Vagina (tissue), 2 donors: ENCODE measurements at regions not wholly inside any gene's neighbourhood (a gene's known extent, or its start where the extent isn't known, plus 50 kb on each side); places are given as distances from the start of the nearest gene placed in this dataset.

Experiments used
- DNase-seq, 2 donors: peaks; one replicate each; pipeline ENCODE4 v3.0.0-alpha.2; 2017; ENCODE audit errors: extremely low spot score in 2 of 2
- H3K27ac ChIP-seq: fragments of 200-600 bp; sonication (generic); one replicate; pipeline ENCODE4 v1.5.1; 2019
- H3K27me3 ChIP-seq: fragments of 200-600 bp; sonication (generic); one replicate; pipeline ENCODE4 v1.5.1; 2019
- H3K36me3 ChIP-seq, 2 donors: fragments of 200-600 bp; sonication (generic); one replicate each; pipeline ENCODE4 v1.5.1; 2017 to 2019
- H3K4me1 ChIP-seq: fragments of 200-600 bp; sonication (generic); one replicate; pipeline ENCODE4 v1.5.1; 2019
- H3K4me3 ChIP-seq, 2 donors: fragments of 200-600 bp; sonication (generic); 1 replicate in 1 of 2; 2 replicates in 1 of 2; pipeline ENCODE4 v1.5.1; 2016 to 2019
- H3K9me3 ChIP-seq: fragments of 200-600 bp; sonication (generic); one replicate; pipeline ENCODE4 v1.5.1; 2019
- CTCF ChIP-seq, 3 experiments: fragments of 450-650 bp in 2 of 3; fragments of 200-600 bp in 1 of 3; sonication (generic) in 1 of 3; IDR thresholded peaks; one replicate each; pipeline ENCODE4 v1.5.1; 2017 to 2019; ENCODE audit warnings: antibody characterized with exemption in 3 of 3, mild to moderate bottlenecking in 2 of 3, moderate library complexity in 2 of 3
- POLR2A ChIP-seq, 2 donors: fragments of 450-650 bp; IDR thresholded peaks; one replicate each; pipeline ENCODE4 v1.6.1; 2017; ENCODE audit warnings: antibody characterized with exemption in 2 of 2, mild to moderate bottlenecking in 2 of 2, moderate library complexity in 2 of 2
- POLR2AphosphoS5 ChIP-seq, 2 donors: sonication (generic); formaldehyde crosslinking; IDR thresholded peaks; one replicate each; pipeline ENCODE4 v1.9.0; 2017; ENCODE audit warnings: antibody characterized with exemption in 2 of 2, mild to moderate bottlenecking in 2 of 2, low read depth in 1 of 2; ENCODE audit not compliant: insufficient read depth in 1 of 2
- intact Hi-C: fragments of 100-400 bp; cut with DNase I; formaldehyde crosslinking; loops from one replicate; pipeline ENCODE4 v1.15.1; 2023

- TF ChIP-seq POLR2A (IDR thresholded peaks at IDR 0.05) (no peak), POLR2AphosphoS5 (IDR thresholded peaks at IDR 0.05; ENCODE audit: insufficient read depth in 1 of 2, low read depth in 1 of 2) (no peak), CTCF (IDR thresholded peaks at IDR 0.05) (no peak)
- no peaks in the 10 kb centered on the region for H3K9me3 ChIP-seq
- H3K4me1 ChIP-seq, result no peaks in the 10 kb centered on the region
- no peak overlapping the region for H3K4me3 ChIP-seq
- intact Hi-C loops, result no loop called here
- no peak overlapping the region for H3K27ac ChIP-seq
- no peaks in the 10 kb centered on the region for H3K36me3 ChIP-seq
- no peak for DNase-seq
- no peaks in the 10 kb centered on the region for H3K27me3 ChIP-seq
These were observed 121.8 kb downstream of the DDX1 start for GRCh38 chr2:15713475-15713874.

DNA sequence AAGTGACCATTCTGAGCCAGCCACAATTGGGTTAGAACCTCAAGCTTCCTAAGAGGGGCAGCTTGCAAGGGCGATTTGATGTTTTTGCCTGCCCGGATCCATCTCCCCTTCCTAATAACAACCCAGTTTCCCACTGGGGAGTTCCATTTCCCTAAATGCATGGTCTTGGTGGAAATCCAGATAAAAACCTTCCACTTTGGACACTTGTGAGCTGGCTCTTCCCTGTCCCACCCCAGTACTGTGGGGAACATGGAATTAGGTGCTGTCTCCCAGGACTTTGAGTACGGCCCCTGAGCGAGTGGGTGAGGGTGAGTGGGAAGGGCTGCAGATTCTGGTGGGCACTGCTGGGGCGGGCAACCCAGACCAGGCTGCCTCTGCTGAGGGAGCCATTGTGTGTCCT is 122.3 kb downstream of the DDX1 start:
- TF ChIP-seq POLR2A (IDR thresholded peaks at IDR 0.05), result no peak
- no peak for TF ChIP-seq POLR2AphosphoS5 (IDR thresholded peaks at IDR 0.05; ENCODE audit: insufficient read depth in 1 of 2, low read depth in 1 of 2)
- no peak for TF ChIP-seq CTCF (IDR thresholded peaks at IDR 0.05)
- no peaks in the 10 kb centered on the region for H3K36me3 ChIP-seq
- H3K4me1 ChIP-seq, result no peaks in the 10 kb centered on the region
- H3K4me3 ChIP-seq, result no peak overlapping the region
- H3K9me3 ChIP-seq, result no peaks in the 10 kb centered on the region
- intact Hi-C loops, result no loop called here
- H3K27ac ChIP-seq, result no peak overlapping the region
- no peaks in the 10 kb centered on the region for H3K27me3 ChIP-seq
- no peak for DNase-seq

DNA sequence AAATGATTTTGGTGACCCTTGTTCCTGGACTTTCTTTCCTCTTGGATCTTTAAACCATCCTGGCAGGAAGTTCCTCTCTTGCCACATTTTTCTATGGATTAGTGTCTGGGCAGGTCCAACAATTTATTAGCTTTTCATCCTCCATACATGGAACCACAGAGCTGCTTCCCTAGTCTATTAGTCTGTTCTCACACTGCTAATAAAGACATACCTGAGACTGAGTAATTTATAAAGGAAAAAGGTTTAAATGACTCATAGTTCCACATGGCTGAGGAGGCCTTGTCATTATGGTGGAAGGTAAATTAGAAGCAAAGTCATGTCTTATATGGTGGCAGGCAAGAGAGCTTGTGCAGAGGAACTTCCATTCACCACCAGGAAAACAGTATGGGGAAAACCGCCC is 122.9 kb downstream of the DDX1 start:
- no peak overlapping the region for H3K4me3 ChIP-seq
- TF ChIP-seq POLR2A (IDR thresholded peaks at IDR 0.05), result no peak
- TF ChIP-seq POLR2AphosphoS5 (IDR thresholded peaks at IDR 0.05; ENCODE audit: insufficient read depth in 1 of 2, low read depth in 1 of 2), result no peak
- no peak for TF ChIP-seq CTCF (IDR thresholded peaks at IDR 0.05)
- no peak overlapping the region for H3K27ac ChIP-seq
- DNase-seq, result no peak
- no peaks in the 10 kb centered on the region for H3K4me1 ChIP-seq
- no peaks in the 10 kb centered on the region for H3K9me3 ChIP-seq
- no peaks in the 10 kb centered on the region for H3K36me3 ChIP-seq
- intact Hi-C loops, result no loop called here
- H3K27me3 ChIP-seq, result no peaks in the 10 kb centered on the region

DNA sequence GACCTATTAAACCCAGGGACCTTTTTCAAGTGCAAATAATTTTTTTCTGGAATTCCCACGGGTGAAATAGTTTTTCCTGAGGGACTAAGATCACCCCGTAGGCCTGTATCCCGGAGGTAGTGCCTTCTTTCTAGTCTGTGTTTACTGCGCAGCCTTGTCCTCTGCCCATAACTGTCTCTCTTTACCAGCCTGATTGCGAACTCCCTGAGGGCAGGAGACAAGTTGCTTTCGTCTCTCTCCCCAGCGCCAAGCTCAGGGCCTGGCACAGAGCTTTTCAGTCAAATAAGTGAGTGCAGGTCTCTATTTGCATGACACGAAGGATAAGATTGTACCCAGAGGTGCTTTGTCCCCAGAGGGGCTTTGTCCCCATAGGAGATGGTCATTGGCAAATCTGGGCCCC is 123.9 kb downstream of the DDX1 start:
- Histone ChIP-seq H3K27ac (no peak overlapping the region), H3K4me3 (no peak overlapping the region), H3K36me3 (no peaks in the 10 kb centered on the region), H3K4me1 (no peaks in the 10 kb centered on the region), H3K9me3 (no peaks in the 10 kb centered on the region), H3K27me3 (no peaks in the 10 kb centered on the region)
- TF ChIP-seq CTCF (IDR thresholded peaks at IDR 0.05) (no peak), POLR2A (IDR thresholded peaks at IDR 0.05) (no peak)
- no peak for DNase-seq
- intact Hi-C loops, result no loop called here

DNA sequence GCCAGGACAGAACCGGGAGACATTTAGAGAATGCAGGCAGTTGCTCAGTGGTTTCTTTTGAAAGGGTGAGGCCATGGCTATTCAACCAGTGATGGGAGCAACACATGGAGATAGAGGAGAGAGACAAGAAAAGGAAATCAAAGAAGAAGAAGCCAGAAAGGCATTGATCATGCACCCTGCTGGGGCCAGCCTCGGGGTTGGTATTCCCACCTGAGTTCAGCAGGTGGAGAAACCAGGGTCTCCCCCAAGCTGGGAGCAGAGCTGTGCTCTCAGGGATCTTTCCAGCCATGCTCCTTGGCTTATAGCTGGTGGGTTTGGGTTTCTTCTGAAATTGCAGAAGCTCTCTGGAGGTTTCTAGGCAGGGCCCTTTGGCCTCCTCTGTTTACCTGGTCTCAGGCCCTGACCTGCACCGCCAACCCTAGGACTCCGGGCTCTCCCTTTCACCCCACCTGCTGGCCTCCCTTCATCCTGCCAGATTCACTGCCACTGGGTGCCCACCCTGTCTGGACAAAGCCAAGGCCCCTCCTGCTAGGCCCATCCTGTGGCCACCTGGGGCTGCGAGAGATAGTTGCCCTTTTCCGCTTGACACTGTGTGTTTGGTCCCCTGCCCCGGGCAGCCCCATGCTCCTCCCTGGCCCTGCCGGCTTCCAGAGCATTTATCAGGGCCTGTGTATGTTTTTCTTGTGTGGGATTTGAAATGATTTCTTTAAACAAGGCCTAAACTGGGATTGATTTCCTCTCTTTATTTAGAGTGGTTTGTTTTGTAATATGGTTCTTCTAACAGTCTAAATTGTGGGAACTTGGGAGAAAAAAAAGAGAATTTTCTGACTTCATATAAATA is 126.7 kb downstream of the DDX1 start:
- no peak overlapping the region for H3K4me3 ChIP-seq
- intact Hi-C loops, result no loop called here
- DNase-seq, result no peak
- H3K4me1 ChIP-seq, result no peaks in the 10 kb centered on the region
- no peaks in the 10 kb centered on the region for H3K27me3 ChIP-seq
- H3K36me3 ChIP-seq, result no peaks in the 10 kb centered on the region
- H3K9me3 ChIP-seq, result no peaks in the 10 kb centered on the region
- TF ChIP-seq CTCF (IDR thresholded peaks at IDR 0.05), result no peak
- no peak overlapping the region for H3K27ac ChIP-seq
